Esophagus mucosa (tissue), 1 donor: ENCODE measurements at regions not wholly inside any gene's neighbourhood (a gene's known extent, or its start where the extent isn't known, plus 50 kb on each side); places are given as distances from the start of the nearest gene placed in this dataset.

ENCODE experiments used
- ATAC-seq: fragments of 200-7000 bp; cut with Tn5 transposase; one replicate; pipeline ENCODE4 v1.9.1; 2020
- donor health status: DM: yes; HTN: yes; CAD: no.

- ATAC-seq, result no peak
Observed at GRCh38 chr12:127745469-127746212, 521.3 kb upstream of the TMEM132C start.

DNA sequence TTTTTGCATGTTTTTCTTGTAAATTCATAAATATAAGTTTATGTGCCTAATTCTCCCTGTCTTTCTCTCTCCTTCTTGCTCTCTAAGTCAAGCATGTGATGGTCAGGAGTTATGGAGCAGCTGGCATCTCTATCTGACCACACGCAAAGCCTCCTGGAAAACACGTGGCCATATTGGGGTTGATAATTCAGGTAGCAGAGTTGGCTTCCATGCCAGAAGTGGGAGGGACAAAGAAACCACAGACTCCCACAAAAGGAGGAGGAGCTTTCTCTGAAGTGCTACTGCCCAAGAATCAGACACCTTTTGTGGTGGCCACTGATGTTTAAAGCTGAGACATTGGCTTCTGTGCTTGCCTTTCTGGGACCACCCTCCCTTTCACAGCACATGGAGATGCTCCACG, 517.6 kb upstream of the TMEM132C start:
- ATAC-seq, result no peak

DNA sequence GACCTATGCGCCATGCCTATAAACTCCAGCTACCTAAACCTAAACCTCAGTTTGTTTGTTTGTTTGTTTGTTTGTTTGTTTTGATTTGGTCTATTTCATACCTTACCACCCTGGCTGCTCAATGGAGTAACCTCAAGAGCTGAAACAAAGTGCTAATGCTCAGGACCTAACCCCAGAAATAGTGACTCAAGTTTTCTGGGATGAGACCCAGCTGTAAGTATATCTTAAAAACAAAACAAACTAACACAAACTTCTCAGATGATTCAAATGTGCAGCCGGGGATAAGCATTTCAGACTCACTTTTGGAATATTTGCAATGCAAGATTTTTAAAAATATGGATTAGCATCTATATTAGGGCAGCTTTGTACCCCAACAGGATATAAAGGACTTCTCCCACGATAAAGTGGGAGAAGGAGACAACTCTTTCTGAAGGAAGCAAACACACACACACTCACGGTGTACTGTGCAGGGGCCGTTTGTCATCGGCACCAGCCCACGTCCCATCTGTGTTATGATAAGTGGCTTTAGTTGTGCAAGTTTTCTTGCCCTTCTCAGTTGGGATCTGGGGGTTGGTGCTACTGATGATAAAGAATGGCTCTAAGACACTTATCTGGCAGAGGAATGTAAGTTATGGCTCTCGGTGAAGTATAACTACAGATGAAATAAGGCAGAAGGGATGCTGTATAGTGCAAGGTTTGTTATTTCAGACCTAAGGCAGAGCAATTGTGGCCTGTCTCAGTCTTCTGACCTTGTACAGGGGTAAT, 516.7 kb upstream of the TMEM132C start:
- ATAC-seq, result no peak

- no peak for ATAC-seq
Observed at GRCh38 chr12:127752802-127753201, 514.2 kb upstream of the TMEM132C start.

GRCh38 chr12:127760357-127760756, 506.6 kb upstream of the TMEM132C start:
- ATAC-seq, result no peak

DNA sequence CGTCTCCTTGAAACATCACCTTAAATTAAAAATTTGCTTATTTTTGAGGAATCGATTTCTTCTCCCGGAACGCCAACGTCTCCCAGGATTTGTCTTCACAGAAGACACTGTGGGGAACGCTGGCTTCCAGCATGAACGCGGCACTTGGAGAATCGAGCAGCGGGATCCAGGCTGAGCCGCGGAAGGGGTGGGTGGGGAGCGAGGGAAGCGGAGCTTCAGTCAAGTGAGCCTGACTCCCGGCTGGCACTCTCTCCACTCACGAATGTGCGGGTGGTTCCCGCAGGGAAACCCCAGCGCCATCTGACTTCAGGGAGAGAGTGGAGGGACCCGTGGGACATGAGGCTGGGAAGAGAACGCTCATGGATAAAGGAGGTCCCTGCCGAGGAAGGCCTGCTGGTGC, 506.0 kb upstream of the TMEM132C start:
- ATAC-seq, result no peak

DNA sequence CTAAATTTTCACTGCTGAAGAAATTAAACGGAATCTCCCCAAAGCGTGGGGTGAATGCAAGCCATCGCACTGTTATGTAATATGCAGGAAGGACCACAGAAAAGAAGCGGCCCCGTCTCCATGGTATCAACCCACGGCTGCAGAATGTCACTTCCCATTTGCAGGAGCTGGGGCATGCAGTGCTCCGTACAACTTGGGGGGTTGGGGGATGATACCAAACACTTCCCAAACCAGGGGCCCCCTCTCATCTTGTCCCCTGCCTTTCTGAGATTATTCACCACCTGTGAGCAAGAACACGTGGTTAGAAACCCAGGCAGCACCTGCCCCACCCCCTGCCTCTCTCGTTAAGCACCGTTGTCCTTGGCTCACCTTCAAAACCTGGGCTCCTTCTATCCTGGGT, 505.1 kb upstream of the TMEM132C start:
- ATAC-seq, result no peak

GRCh38 chr12:127767656-127768055, 499.3 kb upstream of the TMEM132C start:
- ATAC-seq, result no peak

GRCh38 chr12:127770118-127770517, 496.9 kb upstream of the TMEM132C start:
- ATAC-seq, result no peak

DNA sequence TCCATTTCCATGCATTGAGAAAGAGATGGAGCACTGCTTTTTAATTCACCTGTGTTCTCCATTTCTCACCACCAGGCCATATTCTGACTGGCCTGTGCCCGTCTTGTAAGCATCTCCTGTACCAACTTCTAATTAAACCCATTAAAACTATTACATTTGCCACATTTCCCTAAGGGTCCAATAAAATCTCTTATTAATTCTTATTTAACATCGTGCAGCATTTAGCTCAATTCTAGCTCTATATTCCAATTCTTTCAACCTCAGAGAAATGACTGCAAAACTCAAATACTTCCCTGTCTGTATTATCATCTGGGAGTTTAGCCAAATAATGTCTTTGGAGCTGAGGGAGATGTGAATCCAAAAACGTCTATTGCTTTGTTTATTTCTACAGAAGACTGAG, 495.4 kb upstream of the TMEM132C start:
- ATAC-seq, result no peak

DNA sequence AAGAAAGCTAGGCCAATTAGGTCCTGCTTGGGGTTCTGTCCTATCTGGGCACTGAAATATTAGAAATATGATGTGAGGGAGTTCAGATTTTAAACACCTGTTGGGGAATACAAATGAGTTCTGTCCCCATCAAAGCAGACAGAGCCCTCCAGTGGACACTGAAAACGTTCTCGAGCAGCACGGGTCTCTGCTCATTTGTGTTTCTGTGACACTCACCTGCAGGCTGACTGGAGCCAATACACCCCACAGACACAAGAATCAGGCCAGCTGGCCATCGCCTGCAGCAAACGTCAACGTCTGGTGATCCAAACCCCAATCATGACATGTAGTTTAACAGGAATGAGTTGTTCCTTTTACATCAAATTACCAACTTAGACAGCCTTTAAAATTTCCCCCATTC, 493.4 kb upstream of the TMEM132C start:
- no peak for ATAC-seq

DNA sequence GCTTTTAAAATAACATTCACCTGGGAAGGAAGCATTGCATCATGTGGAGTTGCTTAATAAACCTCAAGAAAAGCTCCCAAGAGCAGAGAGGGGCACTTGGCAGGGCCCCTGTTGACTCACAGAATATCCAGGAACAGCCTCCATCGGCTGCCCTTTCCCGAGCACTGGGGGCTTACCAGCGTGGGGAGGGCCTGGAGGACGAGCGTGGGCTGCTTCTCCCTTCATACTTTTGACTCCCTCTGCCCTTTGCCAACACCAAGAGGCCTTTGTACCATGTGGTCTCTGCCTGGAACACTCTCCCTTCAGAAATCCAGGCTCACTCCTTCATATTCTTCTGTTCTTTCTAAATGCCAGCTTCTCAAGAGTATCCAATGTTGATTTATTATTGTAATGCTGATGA, 492.1 kb upstream of the TMEM132C start:
- ATAC-seq, result no peak

- ATAC-seq, result no peak
Observed at GRCh38 chr12:127779301-127780045, 487.5 kb upstream of the TMEM132C start.

- no peak for ATAC-seq
Observed at GRCh38 chr12:127780881-127781280, 486.1 kb upstream of the TMEM132C start.

DNA sequence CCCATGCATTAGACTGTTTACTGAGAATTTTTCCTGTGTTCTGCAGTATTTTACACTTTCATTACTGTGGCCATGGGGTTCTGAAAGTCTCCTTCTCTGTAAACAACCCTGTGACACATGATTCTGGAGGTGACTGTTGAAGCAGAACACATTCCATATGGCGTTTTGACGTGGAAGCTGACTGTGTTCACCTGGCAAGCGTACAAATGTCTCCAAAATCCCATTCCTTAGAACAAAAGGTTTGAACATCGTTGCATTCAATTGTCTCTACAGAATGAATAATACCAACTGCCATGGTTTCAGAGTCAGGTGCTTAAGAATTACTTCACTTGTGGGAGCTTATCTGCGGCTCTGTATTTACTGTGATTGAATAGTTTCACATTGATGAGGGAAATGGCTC, 485.6 kb upstream of the TMEM132C start:
- no peak for ATAC-seq

DNA sequence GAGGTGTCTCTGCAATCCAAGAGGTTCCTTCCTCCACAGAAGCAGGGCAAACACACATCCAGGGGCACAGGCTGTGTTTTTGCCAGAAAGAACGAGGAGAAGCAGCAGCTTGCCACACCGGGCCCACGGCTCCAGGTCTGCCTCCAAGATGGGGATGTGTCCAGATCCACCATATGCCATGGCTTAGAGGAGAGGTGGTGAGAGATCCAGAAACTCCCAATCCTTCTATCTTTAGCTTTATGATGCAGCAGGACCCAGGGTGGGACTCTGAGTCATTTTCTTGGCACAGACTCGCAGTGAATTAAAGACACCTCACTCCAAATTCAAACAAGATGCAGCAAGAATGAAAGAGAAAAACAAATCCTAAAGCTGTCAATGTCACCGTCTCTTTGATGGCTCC, 481.4 kb upstream of the TMEM132C start:
- ATAC-seq, result no peak

DNA sequence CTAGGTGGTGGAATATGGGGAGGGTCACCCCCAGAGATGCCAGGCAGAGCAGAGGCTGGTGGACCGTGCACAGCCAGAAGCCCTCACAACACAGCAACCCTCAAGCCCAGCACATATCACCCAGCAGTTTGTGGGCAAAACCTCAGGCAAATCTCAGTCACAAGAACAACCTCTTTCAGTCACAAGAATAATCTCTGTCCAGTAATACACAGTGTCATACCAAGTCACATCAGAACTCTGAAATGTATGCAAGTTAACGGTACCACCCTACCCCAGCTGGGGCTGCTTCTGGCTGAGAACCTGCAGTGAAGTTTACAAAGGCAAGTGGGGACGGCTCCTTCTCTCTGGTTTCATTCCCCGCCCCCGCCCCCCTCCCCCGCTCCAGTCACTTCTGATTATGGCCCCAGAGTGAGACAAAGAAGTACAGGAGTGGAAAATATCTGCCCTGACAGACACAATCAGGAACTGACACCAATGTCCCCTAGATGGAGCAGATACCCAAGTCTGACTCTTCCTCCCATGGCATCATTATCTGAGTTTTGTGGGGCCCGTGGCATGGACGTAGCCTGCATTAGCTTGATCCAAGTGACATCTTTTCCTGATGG, 480.9 kb upstream of the TMEM132C start:
- no peak for ATAC-seq

- no peak for ATAC-seq
Observed at GRCh38 chr12:127787544-127787943, 479.4 kb upstream of the TMEM132C start.

- ATAC-seq, result no peak
Observed at GRCh38 chr12:127790376-127790775, 476.6 kb upstream of the TMEM132C start.

DNA sequence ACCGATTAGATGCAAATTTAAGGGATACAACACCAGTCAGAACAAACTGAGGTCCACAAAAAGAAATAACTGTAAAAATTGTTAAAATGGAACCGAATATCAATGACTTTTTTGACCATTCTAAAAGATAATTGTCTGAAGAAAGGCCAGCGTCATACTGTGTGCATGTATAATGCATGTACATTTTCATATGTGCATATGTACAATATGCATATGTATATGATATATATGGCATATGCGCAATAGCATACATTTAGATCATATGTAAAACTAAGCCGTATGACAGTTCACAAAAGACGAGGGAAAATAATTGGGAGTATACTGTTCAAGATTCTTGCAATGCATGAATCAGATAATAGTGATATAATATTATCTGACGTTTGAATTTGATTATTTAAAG, 475.8 kb upstream of the TMEM132C start:
- ATAC-seq, result no peak

DNA sequence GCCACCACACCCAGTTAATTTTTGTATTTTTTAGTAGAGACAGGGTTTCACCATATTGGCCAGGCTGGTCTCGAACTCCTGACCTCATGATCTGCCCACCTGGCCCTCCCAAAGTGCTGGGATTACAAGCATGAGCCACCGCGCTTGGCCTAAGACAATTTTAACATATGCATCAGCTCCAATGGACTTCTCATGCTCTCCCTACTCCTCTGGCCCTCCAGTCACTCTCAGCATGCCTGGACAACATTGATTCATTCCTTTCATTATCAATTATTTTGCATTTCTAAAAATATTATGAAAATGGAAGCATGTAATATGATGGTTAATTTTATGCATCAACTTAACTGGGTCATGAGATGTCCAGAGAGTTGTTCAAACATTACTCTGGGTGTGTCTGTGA, 469.1 kb upstream of the TMEM132C start:
- no peak for ATAC-seq

- ATAC-seq, result no peak
Observed at GRCh38 chr12:127802271-127802670, 464.7 kb upstream of the TMEM132C start.

- ATAC-seq, result no peak
Observed at GRCh38 chr12:127803545-127803944, 463.4 kb upstream of the TMEM132C start.
